HPDE6-E6E7 (cell line): ENCODE measurements at regions not wholly inside any gene's neighbourhood (a gene's known extent, or its start where the extent isn't known, plus 50 kb on each side); places are given as distances from the start of the nearest gene placed in this dataset.
A peak's percentile ranks its signal among the peaks of the same experiment; 100 is the strongest.

Experiments used
- DNase-seq: peaks from one replicate; pipeline ENCODE4 v3.0.0; 2011; ENCODE audit warnings: missing footprints; ENCODE audit errors: extremely low spot score

GRCh38 chr3:78420611-78421010 is 1347.2 kb downstream of the ROBO1 start:
- no peak for DNase-seq

GRCh38 chr3:78421247-78421966 is 1346.4 kb downstream of the ROBO1 start:
- DNase-seq, result no peak

GRCh38 chr3:78424656-78425055 is 1343.1 kb downstream of the ROBO1 start:
- no peak for DNase-seq

GRCh38 chr3:78426454-78426853 is 1341.3 kb downstream of the ROBO1 start:
- no peak for DNase-seq

GRCh38 chr3:78427303-78427702 is 1340.5 kb downstream of the ROBO1 start:
- no peak for DNase-seq

- DNase-seq, result no peak
Observed at GRCh38 chr3:78430741-78431140, 1337.1 kb downstream of the ROBO1 start.

- DNase-seq, result no peak
Observed at GRCh38 chr3:78434801-78435200, 1333.0 kb downstream of the ROBO1 start.

GRCh38 chr3:78455166-78455565 is 1312.6 kb downstream of the ROBO1 start:
- DNase-seq, result no peak

GRCh38 chr3:78455712-78456433 is 1311.9 kb downstream of the ROBO1 start:
- no peak for DNase-seq

GRCh38 chr3:78459796-78460195 is 1308.0 kb downstream of the ROBO1 start:
- DNase-seq, result no peak

- no peak for DNase-seq
Observed at GRCh38 chr3:78462021-78462420, 1305.8 kb downstream of the ROBO1 start.

GRCh38 chr3:78476076-78476475 is 1291.7 kb downstream of the ROBO1 start:
- DNase-seq, result no peak

GRCh38 chr3:78481050-78481449 is 1286.7 kb downstream of the ROBO1 start:
- no peak for DNase-seq

GRCh38 chr3:78483090-78483489 is 1284.7 kb downstream of the ROBO1 start:
- DNase-seq, result no peak

GRCh38 chr3:78494851-78495250 is 1272.9 kb downstream of the ROBO1 start:
- no peak for DNase-seq

GRCh38 chr3:78495301-78495700 is 1272.5 kb downstream of the ROBO1 start:
- DNase-seq, result no peak

GRCh38 chr3:78496501-78496900 is 1271.3 kb downstream of the ROBO1 start:
- no peak for DNase-seq

GRCh38 chr3:78497021-78497420 is 1270.8 kb downstream of the ROBO1 start:
- DNase-seq, result no peak

- no peak for DNase-seq
Observed at GRCh38 chr3:78497767-78498166, 1270.0 kb downstream of the ROBO1 start.

- no peak for DNase-seq
Observed at GRCh38 chr3:78506061-78506460, 1261.7 kb downstream of the ROBO1 start.

GRCh38 chr3:78506581-78507195 is 1261.1 kb downstream of the ROBO1 start:
- peak; percentile 4 for DNase-seq

- peak; percentile 0 for DNase-seq
Observed at GRCh38 chr3:78507196-78507984, 1260.4 kb downstream of the ROBO1 start.
